ENCODE measurements at regions not wholly inside any gene's neighbourhood (a gene's known extent, or its start where the extent isn't known, plus 50 kb on each side); places are given as distances from the start of the nearest gene placed in this dataset.

DNA sequence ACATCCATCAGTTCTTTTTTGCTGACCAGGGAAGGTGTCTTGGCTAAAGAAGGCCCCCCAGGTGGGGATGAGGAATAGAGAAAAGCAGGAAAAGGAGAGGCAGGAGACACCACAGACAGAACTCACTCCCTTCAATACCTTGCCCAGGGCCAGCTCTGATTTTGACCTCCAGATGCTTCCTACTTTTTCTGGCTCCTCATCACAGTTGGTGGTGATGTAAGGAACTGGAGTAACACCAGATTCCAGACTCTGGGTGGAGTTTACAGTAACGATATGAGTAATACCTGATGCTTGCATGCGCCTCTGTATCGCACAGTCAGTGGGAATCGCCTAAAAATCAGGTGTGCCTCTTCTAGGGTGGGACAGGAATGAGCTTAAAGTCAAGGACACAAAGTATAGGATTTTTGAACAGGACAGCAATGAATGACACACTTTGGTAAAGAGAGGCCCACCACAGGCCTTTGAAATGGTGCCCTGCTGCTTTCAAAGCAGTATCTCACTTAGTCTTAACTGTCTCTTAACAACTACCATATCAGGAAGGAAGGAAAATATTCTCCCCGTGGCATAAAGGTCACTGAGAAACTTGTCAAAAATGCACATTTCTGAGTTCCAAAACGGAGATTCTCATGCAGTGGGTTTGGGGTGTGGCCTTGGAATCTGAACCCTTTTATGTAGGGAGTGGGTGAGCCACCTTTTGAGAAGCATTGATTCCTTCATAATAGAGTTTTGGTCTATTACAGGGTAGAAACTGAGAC lies 140.8 kb downstream of the SNX19 start:
- TF ChIP-seq, protein P1, sequence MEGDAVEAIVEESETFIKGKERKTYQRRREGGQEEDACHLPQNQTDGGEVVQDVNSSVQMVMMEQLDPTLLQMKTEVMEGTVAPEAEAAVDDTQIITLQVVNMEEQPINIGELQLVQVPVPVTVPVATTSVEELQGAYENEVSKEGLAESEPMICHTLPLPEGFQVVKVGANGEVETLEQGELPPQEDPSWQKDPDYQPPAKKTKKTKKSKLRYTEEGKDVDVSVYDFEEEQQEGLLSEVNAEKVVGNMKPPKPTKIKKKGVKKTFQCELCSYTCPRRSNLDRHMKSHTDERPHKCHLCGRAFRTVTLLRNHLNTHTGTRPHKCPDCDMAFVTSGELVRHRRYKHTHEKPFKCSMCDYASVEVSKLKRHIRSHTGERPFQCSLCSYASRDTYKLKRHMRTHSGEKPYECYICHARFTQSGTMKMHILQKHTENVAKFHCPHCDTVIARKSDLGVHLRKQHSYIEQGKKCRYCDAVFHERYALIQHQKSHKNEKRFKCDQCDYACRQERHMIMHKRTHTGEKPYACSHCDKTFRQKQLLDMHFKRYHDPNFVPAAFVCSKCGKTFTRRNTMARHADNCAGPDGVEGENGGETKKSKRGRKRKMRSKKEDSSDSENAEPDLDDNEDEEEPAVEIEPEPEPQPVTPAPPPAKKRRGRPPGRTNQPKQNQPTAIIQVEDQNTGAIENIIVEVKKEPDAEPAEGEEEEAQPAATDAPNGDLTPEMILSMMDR (IDR thresholded peaks at IDR 0.05; ENCODE audit: borderline replicate concordance, extremely low read depth, low read length, poor library complexity, severe bottlenecking): no peak
- TF ChIP-seq EZH2 (IDR thresholded peaks at IDR 0.05; ENCODE audit: borderline replicate concordance, low read depth, low read length, severe bottlenecking): no peak
